Caco-2 (cell line): ENCODE measurements at regions not wholly inside any gene's neighbourhood (a gene's known extent, or its start where the extent isn't known, plus 50 kb on each side); places are given as distances from the start of the nearest gene placed in this dataset.

Source experiments
- BruUV-seq: library from RNA; stranded (reverse); fragments of 400-500 nt; replicated peaks from 2 replicates; lab custom pipeline; 2021; lab: Mats Ljungman, UMichigan
- CTCF ChIA-PET: fragments of 300-600 bp; sonication (Branson Sonifier 250); formaldehyde crosslinking; loops from one replicate; lab custom pipeline; 2022; ENCODE audit warnings: antibody characterized with exemption; lab: Charles Lee
- POLR2A ChIA-PET: fragments of 300-600 bp; sonication (Branson Sonifier 250); formaldehyde crosslinking; loops from one replicate; lab custom pipeline; 2022; ENCODE audit warnings: antibody characterized with exemption; lab: Charles Lee
- DNase-seq, 2 experiments: peaks; one replicate each; pipeline versions ENCODE4 v3.0.0 to v3.0.0-alpha.2; 2020 to 2022
- H3K27me3 ChIP-seq: replicated peaks from 2 replicates; pipeline ENCODE4 v1.6.0; 2011; ENCODE audit warnings: low read length; ENCODE audit not compliant: control insufficient read depth, insufficient read depth
- H3K36me3 ChIP-seq: 2 replicates; pipeline ENCODE4 v1.5.1; 2011; ENCODE audit warnings: low read length; ENCODE audit not compliant: control insufficient read depth, insufficient read depth
- H3K4me1 ChIP-seq: fragments of 250-450 bp; sonication (Bioruptor Pico); 2 replicates; pipeline ENCODE4 v1.5.1; 2020; ENCODE audit warnings: mild to moderate bottlenecking
- H3K4me3 ChIP-seq: 2 replicates; pipeline ENCODE4 v1.5.1; 2011; ENCODE audit warnings: low read depth, mild to moderate bottlenecking, control low read depth, low read length
- H3K9me3 ChIP-seq: fragments of 250-450 bp; sonication (Bioruptor Pico); 2 replicates; pipeline ENCODE4 v1.5.1; 2020; ENCODE audit warnings: mild to moderate bottlenecking, moderate library complexity
- H3K27ac Mint-ChIP-seq: one replicate; pipeline ENCODE4 v1.8.0; 2022; ENCODE audit warnings: mixed read lengths; ENCODE audit not compliant: unreplicated experiment
- H3K27me3 Mint-ChIP-seq: one replicate; pipeline ENCODE4 v1.8.0; 2022; ENCODE audit warnings: mixed read lengths; ENCODE audit not compliant: insufficient read depth, unreplicated experiment
- H3K36me3 Mint-ChIP-seq: one replicate; pipeline ENCODE4 v1.8.0; 2022; ENCODE audit warnings: mild to moderate bottlenecking, mixed read lengths; ENCODE audit not compliant: insufficient read depth, unreplicated experiment
- H3K4me1 Mint-ChIP-seq: one replicate; pipeline ENCODE4 v1.8.0; 2022; ENCODE audit warnings: low read depth, mixed read lengths; ENCODE audit not compliant: unreplicated experiment
- H3K4me3 Mint-ChIP-seq: one replicate; pipeline ENCODE4 v1.8.0; 2022; ENCODE audit warnings: mild to moderate bottlenecking, moderate library complexity, mixed read lengths; ENCODE audit not compliant: unreplicated experiment
- H3K9me3 Mint-ChIP-seq: one replicate; pipeline ENCODE4 v1.8.0; 2022; ENCODE audit warnings: mixed read lengths; ENCODE audit not compliant: unreplicated experiment
- CTCF ChIP-seq, 2 experiments: fragments of 200-600 bp in 1 of 2; IDR thresholded peaks; 1 replicate in 1 of 2; 2 replicates in 1 of 2; pipeline versions ENCODE4 v1.5.1 to v1.8.0; 2011 to 2022; ENCODE audit warnings: antibody characterized with exemption in 1 of 2, control low read depth in 1 of 2, inconsistent platforms in 1 of 2, low read depth in 1 of 2, low read length in 1 of 2, mild to moderate bottlenecking in 1 of 2, moderate library complexity in 1 of 2; ENCODE audit not compliant: insufficient read depth in 1 of 2, severe bottlenecking in 1 of 2, unreplicated experiment in 1 of 2
- intact Hi-C: fragments of 100-400 bp; cut with micrococcal nuclease; formaldehyde crosslinking; loops from one replicate; pipeline ENCODE4 v1.10.0; 2022; ENCODE audit not compliant: unreplicated experiment

DNA sequence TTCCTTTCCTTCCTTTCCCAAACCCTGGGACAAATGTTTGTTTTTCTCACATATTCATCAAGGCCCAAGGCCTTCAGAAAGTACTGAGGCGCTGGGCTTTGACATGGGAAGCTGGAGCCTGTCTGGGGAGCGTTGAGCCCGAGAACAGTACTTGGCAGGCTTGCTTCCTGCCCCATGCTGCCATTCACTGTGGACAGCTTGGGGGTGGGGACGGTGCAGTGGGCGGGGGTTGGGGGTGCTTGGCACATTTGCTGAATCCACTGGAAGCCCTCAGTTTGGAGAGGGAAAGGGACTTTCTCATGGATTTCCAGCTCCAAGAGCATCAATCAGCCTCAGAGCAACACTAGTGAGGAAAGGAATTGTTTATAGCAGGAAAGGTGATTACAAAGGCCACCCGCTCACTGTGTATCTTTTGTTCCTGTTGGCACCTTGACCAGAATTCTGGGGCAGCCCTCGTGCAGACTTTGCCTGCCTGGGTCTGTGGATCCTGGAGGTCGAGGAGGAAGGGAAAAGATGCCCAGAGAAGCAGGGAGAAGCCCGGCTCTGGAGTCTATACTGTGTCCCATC lies 199.8 kb upstream of the RGMA start:
- Histone ChIP-seq H3K27me3 (no peaks in the 10 kb centered on the region), H3K36me3 (no peaks in the 10 kb centered on the region), H3K4me1 (no peaks in the 10 kb centered on the region), H3K4me3 (no peak overlapping the region), H3K9me3 (no peaks in the 10 kb centered on the region)
- H3K4me1 Mint-ChIP-seq = no peaks in the 10 kb centered on the region
- no TSS peak for BruUV-seq
- H3K27me3 Mint-ChIP-seq = peaks cover 10% of the 10 kb centered on the region
- intact Hi-C loops = no loop called here
- H3K9me3 Mint-ChIP-seq = no peaks in the 10 kb centered on the region
- ChIA-PET POLR2A (no interaction called here), CTCF (no interaction called here)
- no peak for DNase-seq
- H3K36me3 Mint-ChIP-seq = no peaks in the 10 kb centered on the region
- TF ChIP-seq CTCF (IDR thresholded peaks at IDR 0.05; ENCODE audit: insufficient read depth in 1 of 2, low read depth in 1 of 2, low read length in 1 of 2, severe bottlenecking in 1 of 2, unreplicated experiment in 1 of 2) = no peak
- no peak overlapping the region for H3K27ac Mint-ChIP-seq
- H3K4me3 Mint-ChIP-seq = no peak overlapping the region

DNA sequence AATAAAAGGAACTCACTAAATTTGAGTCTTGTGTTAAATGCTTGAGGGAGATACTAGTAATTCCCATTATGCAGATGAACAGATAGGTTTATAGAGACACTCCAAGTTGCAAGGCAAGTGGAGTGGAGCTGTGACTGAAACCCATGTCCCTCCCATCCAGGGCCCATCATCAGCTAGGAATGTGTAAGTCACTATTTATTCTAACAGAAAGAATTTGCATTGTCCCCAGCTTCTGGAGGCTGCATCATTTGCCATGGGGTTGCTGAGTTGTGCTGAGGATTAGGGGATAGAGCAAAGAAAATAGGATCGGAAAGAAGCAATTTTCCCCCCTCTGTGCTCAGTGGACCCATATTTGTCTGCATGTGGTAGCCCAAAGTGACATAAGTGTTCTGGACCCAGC lies 197.4 kb upstream of the RGMA start:
- H3K27me3 ChIP-seq = no peaks in the 10 kb centered on the region
- H3K4me3 ChIP-seq = no peak overlapping the region
- no peaks in the 10 kb centered on the region for H3K36me3 Mint-ChIP-seq
- H3K4me1 ChIP-seq = no peaks in the 10 kb centered on the region
- no peak for DNase-seq
- BruUV-seq = no TSS peak
- no peak overlapping the region for H3K4me3 Mint-ChIP-seq
- no peaks in the 10 kb centered on the region for H3K9me3 ChIP-seq
- H3K36me3 ChIP-seq = no peaks in the 10 kb centered on the region
- ChIA-PET POLR2A (no interaction called here), CTCF (no interaction called here)
- no peak for TF ChIP-seq CTCF (IDR thresholded peaks at IDR 0.05; ENCODE audit: insufficient read depth in 1 of 2, low read depth in 1 of 2, low read length in 1 of 2, severe bottlenecking in 1 of 2, unreplicated experiment in 1 of 2)
- no peak overlapping the region for H3K27ac Mint-ChIP-seq
- peaks cover 8% of the 10 kb centered on the region for H3K27me3 Mint-ChIP-seq
- intact Hi-C loops = no loop called here
- H3K4me1 Mint-ChIP-seq = no peaks in the 10 kb centered on the region
- H3K9me3 Mint-ChIP-seq = no peaks in the 10 kb centered on the region

DNA sequence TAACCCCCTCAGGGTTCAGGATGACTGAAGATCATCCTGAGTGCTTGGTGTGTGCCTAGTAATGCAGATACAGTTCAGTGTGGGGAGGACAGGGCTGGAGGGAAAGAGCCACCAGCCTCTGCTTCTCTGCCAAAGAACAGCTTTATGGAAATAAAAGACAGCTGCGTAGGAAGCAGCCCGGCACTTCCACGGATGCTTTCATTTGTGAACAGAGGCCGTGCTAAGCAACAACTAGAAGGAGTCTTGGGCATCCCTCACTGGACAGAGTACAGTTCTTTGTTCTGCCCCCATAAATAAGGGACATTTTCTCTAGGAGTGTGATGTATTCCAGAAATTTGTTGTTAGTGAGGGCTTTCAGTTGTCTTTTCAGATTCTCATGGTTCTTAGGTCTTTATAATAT lies 194.8 kb upstream of the RGMA start:
- TF ChIP-seq CTCF (IDR thresholded peaks at IDR 0.05; ENCODE audit: insufficient read depth in 1 of 2, low read depth in 1 of 2, low read length in 1 of 2, severe bottlenecking in 1 of 2, unreplicated experiment in 1 of 2) = no peak
- no peaks in the 10 kb centered on the region for H3K27me3 ChIP-seq
- H3K36me3 ChIP-seq = no peaks in the 10 kb centered on the region
- H3K4me1 ChIP-seq = no peaks in the 10 kb centered on the region
- Mint-ChIP-seq H3K36me3 (no peaks in the 10 kb centered on the region), H3K4me1 (no peaks in the 10 kb centered on the region), H3K9me3 (no peaks in the 10 kb centered on the region), H3K27me3 (peaks cover 2% of the 10 kb centered on the region), H3K4me3 (no peak overlapping the region), H3K27ac (no peak overlapping the region)
- H3K9me3 ChIP-seq = no peaks in the 10 kb centered on the region
- H3K4me3 ChIP-seq = no peak overlapping the region
- ChIA-PET CTCF (no interaction called here), POLR2A (no interaction called here)
- no peak for DNase-seq
- BruUV-seq = no TSS peak
- intact Hi-C loops = no loop called here
